IPS DF 6.9 (cell line): ENCODE measurements at regions not wholly inside any gene's neighbourhood (a gene's known extent, or its start where the extent isn't known, plus 50 kb on each side); places are given as distances from the start of the nearest gene placed in this dataset.

Experiments
- DNase-seq: peaks from one replicate; pipeline ENCODE4 v3.0.0-alpha.2; 2013; ENCODE audit warnings: low read depth, low spot score
- H3K27ac ChIP-seq: one replicate; pipeline ENCODE4 v1.5.1; 2013; ENCODE audit warnings: low read length, control low read depth
- H3K27me3 ChIP-seq: 2 replicates; pipeline ENCODE4 v1.6.1; 2013; ENCODE audit warnings: mild to moderate bottlenecking, low read length; ENCODE audit not compliant: control insufficient read depth, insufficient read depth
- H3K36me3 ChIP-seq: 2 replicates; pipeline ENCODE4 v1.6.1; 2013; ENCODE audit warnings: low read length; ENCODE audit not compliant: control insufficient read depth, insufficient read depth
- H3K4me1 ChIP-seq: 2 replicates; pipeline ENCODE4 v1.6.1; 2013; ENCODE audit warnings: low read length; ENCODE audit not compliant: control insufficient read depth, insufficient read depth
- H3K4me3 ChIP-seq: 2 replicates; pipeline ENCODE4 v1.5.1; 2013; ENCODE audit warnings: mild to moderate bottlenecking, low read length
- H3K9me3 ChIP-seq: 2 replicates; pipeline ENCODE4 v1.6.1; 2013; ENCODE audit warnings: low read length, inconsistent platforms; ENCODE audit not compliant: control insufficient read depth, insufficient read depth
- WGBS: extraction: QIAGEN DNeasy Blood & Tissue Kit; methylation state at CpG from one replicate; pipeline ENCODE4 v1.1.7; 2013; ENCODE audit warnings: mixed read lengths, missing lambda C conversion rate; ENCODE audit not compliant: insufficient read length, insufficient coverage; 5-methylcytosine and 5-hydroxymethylcytosine counted together

DNA sequence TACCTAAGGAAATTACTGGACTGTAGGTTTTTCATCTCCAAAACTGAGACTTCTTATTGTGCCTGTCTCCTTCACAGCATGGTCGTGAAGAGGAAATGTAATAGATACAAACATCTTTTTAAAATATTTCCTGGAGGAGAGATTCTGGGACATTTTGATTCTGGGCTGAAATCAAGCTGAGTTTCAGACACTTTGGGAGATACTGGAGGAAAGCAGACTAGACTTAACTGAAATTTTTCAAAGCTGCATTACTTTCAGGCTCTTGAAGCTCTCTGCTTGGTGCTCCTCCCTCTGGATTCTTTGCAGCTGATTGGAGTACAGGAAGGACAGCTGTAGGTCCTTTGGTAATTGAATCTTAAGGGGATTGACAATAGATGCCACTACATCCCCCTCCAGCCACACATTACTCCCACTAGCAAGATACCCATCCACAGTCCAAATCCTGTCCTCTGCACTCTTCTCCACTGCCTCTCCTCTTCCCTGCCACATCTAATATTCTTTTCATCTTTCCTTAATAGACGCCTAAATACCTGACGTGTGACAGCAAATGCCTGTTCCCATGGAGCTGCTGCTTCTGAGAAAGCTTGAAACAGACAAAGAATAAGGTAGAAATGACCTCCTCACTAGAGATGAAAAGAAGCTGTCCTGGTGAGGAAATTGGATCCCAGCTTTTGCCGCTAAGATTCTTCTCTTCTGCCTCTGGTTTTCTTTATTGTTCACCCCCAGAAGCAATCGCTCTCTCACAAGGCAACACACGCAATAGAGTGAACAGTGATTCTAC lies 111.5 kb upstream of the PHYHIPL start:
- WGBS: no CpG with 5 or more reads among the region's 6 CpGs
- no peak for DNase-seq
- Histone ChIP-seq H3K4me3 (no peak overlapping the region), H3K36me3 (no peaks in the 10 kb centered on the region), H3K27ac (no peak overlapping the region), H3K4me1 (peaks cover 2% of the 10 kb centered on the region; the same call in 1 of the 2 replicates), H3K9me3 (no peaks in the 10 kb centered on the region), H3K27me3 (no peaks in the 10 kb centered on the region)

- no CpG with 5 or more reads among the region's 5 CpGs for WGBS
- no peaks in the 10 kb centered on the region for H3K27me3 ChIP-seq
- no peaks in the 10 kb centered on the region for H3K9me3 ChIP-seq
- DNase-seq: no peak
- H3K4me3 ChIP-seq: no peak overlapping the region
- H3K4me1 ChIP-seq: peaks cover 2% of the 10 kb centered on the region; the same call in 1 of the 2 replicates
- H3K27ac ChIP-seq: no peak overlapping the region
- H3K36me3 ChIP-seq: no peaks in the 10 kb centered on the region
Observed at GRCh38 chr10:59068581-59069191, 107.8 kb upstream of the PHYHIPL start.

DNA sequence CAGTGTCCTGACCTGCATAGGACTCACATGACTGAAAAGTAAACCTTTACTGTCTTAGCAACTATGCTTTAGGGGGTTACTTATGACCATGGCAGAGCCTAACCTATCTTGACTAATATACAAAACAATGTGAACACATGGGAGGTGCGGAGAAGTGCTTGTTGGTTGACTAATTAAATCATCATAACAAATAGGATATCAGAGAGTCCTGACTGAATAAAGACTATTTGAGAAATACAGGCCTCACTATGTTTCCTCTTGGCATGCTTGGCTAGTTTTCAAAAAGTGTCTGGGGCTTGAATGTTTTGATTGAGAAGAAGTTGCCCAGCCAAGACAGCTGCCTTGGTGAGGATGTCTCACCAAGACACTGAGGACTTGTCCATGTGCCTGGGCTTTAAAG lies 104.4 kb upstream of the PHYHIPL start:
- peaks cover 2% of the 10 kb centered on the region; the same call in 1 of the 2 replicates for H3K4me1 ChIP-seq
- H3K4me3 ChIP-seq: no peak overlapping the region
- no CpG with 5 or more reads among the region's 1 CpG for WGBS
- H3K27ac ChIP-seq: no peak overlapping the region
- H3K36me3 ChIP-seq: no peaks in the 10 kb centered on the region
- DNase-seq: no peak
- H3K9me3 ChIP-seq: no peaks in the 10 kb centered on the region
- H3K27me3 ChIP-seq: no peaks in the 10 kb centered on the region

GRCh38 chr10:59073456-59074053 lies 102.9 kb upstream of the PHYHIPL start:
- Histone ChIP-seq H3K9me3 (no peaks in the 10 kb centered on the region), H3K36me3 (no peaks in the 10 kb centered on the region), H3K27ac (no peak overlapping the region), H3K27me3 (no peaks in the 10 kb centered on the region), H3K4me1 (peaks cover 2% of the 10 kb centered on the region; the same call in 1 of the 2 replicates), H3K4me3 (no peak overlapping the region)
- DNase-seq: no peak
- no CpG with 5 or more reads among the region's 1 CpG for whole genome bisulfite sequencing

GRCh38 chr10:59075576-59075975 lies 100.9 kb upstream of the PHYHIPL start:
- Histone ChIP-seq H3K27me3 (no peaks in the 10 kb centered on the region), H3K36me3 (no peaks in the 10 kb centered on the region), H3K4me3 (no peak overlapping the region), H3K9me3 (no peaks in the 10 kb centered on the region), H3K4me1 (peaks cover 2% of the 10 kb centered on the region; the same call in 1 of the 2 replicates), H3K27ac (no peak overlapping the region)
- no peak for DNase-seq
- WGBS: no CpG with 5 or more reads among the region's 1 CpG

DNA sequence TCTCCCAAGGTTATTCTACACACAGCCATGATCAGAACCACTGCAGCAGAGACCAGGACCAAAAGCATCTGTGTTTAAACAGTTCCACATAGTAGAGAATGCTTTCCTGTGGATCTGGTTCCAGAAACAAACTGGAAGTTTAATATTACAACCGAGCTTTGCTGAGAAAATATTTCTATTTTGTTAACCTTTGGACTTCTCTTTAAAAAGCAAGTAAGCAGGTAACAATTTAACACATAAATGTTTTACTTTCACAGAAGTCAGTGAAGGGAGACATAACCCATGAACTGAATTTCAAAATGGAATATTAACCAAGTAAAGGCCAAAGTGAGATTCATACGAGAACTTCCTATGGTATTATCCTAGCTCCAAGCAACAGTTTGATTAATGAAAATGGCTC lies 98.6 kb upstream of the PHYHIPL start:
- WGBS: no CpG with 5 or more reads among the region's 2 CpGs
- Histone ChIP-seq H3K27ac (no peak overlapping the region), H3K4me1 (no peaks in the 10 kb centered on the region), H3K36me3 (no peaks in the 10 kb centered on the region), H3K4me3 (no peak overlapping the region), H3K27me3 (no peaks in the 10 kb centered on the region), H3K9me3 (no peaks in the 10 kb centered on the region)
- DNase-seq: no peak

DNA sequence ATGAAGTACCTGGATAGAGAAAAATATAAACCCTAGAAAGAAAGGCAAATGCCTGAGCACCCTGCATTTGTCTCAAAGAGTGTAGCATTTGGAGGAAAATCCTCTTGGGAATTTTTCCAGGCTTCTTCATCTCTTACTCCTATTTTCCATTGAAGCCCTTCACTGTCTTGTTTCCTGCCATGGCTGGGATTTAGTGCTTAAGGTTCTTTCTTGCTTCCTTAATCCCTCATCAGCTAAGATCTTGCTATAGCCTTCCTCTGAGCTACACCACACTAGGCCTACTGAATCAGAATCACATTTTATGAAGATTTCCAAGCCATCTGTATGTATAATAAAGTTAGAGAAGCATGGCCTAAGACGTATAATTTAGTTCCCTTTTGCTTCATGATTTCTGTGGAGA lies 97.5 kb upstream of the PHYHIPL start:
- H3K4me3 ChIP-seq: no peak overlapping the region
- no peaks in the 10 kb centered on the region for H3K9me3 ChIP-seq
- no peak for DNase-seq
- H3K36me3 ChIP-seq: no peaks in the 10 kb centered on the region
- no peak overlapping the region for H3K27ac ChIP-seq
- no peaks in the 10 kb centered on the region for H3K27me3 ChIP-seq
- H3K4me1 ChIP-seq: no peaks in the 10 kb centered on the region
- WGBS: no CpG with 5 or more reads among the region's 1 CpG

GRCh38 chr10:59079386-59080226 lies 96.8 kb upstream of the PHYHIPL start:
- DNase-seq: no peak
- no peak overlapping the region for H3K27ac ChIP-seq
- H3K27me3 ChIP-seq: no peaks in the 10 kb centered on the region

DNA sequence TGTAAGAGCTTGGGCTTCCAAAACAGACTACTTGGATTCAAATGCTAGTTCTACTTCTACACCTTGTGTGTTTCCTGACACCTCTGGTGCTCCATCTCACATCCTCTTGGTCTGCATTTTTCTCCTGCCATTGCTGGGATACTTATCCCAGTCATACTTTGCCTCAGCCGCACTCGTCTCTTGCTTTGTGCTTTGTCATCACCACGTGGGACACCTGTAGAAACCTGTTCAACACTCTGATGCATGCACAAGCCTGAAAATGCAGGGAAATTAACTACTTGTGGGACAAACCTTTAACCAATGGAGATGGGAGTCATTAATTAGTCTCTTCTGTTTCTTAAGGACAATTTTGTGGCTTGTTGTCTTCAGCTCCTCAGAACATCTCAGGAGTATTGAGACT lies 94.2 kb upstream of the PHYHIPL start:
- H3K27me3 ChIP-seq: no peaks in the 10 kb centered on the region
- H3K27ac ChIP-seq: no peak overlapping the region
- no peak for DNase-seq
- no peaks in the 10 kb centered on the region for H3K36me3 ChIP-seq
- no CpG with 5 or more reads among the region's 3 CpGs for WGBS
- no peaks in the 10 kb centered on the region for H3K4me1 ChIP-seq
- H3K9me3 ChIP-seq: no peaks in the 10 kb centered on the region
- no peak overlapping the region for H3K4me3 ChIP-seq

More at GRCh38 chr10:59079386-59080226, 96.8 kb upstream of the PHYHIPL start:
- Histone ChIP-seq H3K4me1 (no peaks in the 10 kb centered on the region), H3K36me3 (no peaks in the 10 kb centered on the region), H3K9me3 (no peaks in the 10 kb centered on the region), H3K4me3 (no peak overlapping the region)
- WGBS: no CpG with 5 or more reads among the region's 4 CpGs

DNA sequence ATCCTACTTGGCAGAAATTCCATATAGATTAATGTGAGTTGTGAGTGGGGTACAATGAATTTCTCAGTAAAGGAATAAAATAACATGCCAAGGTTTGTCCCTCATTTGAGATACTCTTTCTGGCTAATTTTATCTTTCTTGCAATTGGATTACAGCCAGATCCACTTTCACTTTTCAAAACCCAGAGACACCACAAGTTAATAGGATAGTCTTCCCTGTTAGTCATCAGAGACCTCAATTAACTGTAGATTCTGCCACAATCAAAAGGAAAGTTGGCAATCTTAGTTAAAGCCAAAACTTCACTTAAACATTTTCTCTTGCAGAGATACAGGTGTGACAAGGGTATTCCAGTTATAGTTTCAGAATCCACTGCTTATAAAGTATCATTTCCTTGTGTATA lies 91.4 kb upstream of the PHYHIPL start:
- Histone ChIP-seq H3K4me3 (no peak overlapping the region), H3K36me3 (no peaks in the 10 kb centered on the region), H3K27me3 (no peaks in the 10 kb centered on the region), H3K4me1 (no peaks in the 10 kb centered on the region), H3K27ac (no peak overlapping the region), H3K9me3 (no peaks in the 10 kb centered on the region)
- DNase-seq: no peak
